Loucy (cell line): ENCODE measurements at regions not wholly inside any gene's neighbourhood (a gene's known extent, or its start where the extent isn't known, plus 50 kb on each side); places are given as distances from the start of the nearest gene placed in this dataset.

Experiments used
- H2AFZ ChIP-seq: fragments of 200-600 bp; sonication (generic); 2 replicates; pipeline ENCODE4 v1.6.0; 2016; ENCODE audit warnings: antibody characterized with exemption, mild to moderate bottlenecking, low read length, moderate library complexity
- H3F3A ChIP-seq: fragments of 200-600 bp; 2 replicates; pipeline ENCODE4 v1.6.0; 2016; ENCODE audit warnings: antibody characterized with exemption, low read depth, mild to moderate bottlenecking
- H3K27me3 ChIP-seq: fragments of 200-600 bp; sonication (generic); 2 replicates; pipeline ENCODE4 v1.6.1; 2014; ENCODE audit warnings: low read length, mild to moderate bottlenecking; ENCODE audit not compliant: insufficient read depth, poor library complexity, severe bottlenecking
- H3K36me3 ChIP-seq: fragments of 200-600 bp; sonication (generic); 2 replicates; pipeline ENCODE4 v1.6.1; 2016; ENCODE audit warnings: low read length; ENCODE audit not compliant: insufficient read depth
- H3K4me1 ChIP-seq: fragments of 200-600 bp; sonication (generic); 2 replicates; pipeline ENCODE4 v1.5.1; 2014; ENCODE audit warnings: low read length, mild to moderate bottlenecking; ENCODE audit not compliant: insufficient read depth, poor library complexity, severe bottlenecking
- H3K4me2 ChIP-seq: fragments of 200-600 bp; sonication (generic); 2 replicates; pipeline ENCODE4 v1.6.0; 2014; ENCODE audit warnings: antibody characterized with exemption, low read length, low read depth, mild to moderate bottlenecking; ENCODE audit not compliant: poor library complexity, severe bottlenecking
- H3K4me3 ChIP-seq: fragments of 200-600 bp; sonication (generic); 2 replicates; pipeline ENCODE4 v1.5.1; 2014; ENCODE audit warnings: low read length, mild to moderate bottlenecking, mixed read lengths; ENCODE audit not compliant: poor library complexity, severe bottlenecking
- H3K79me2 ChIP-seq: fragments of 200-600 bp; sonication (generic); 2 replicates; pipeline ENCODE4 v1.6.1; 2014; ENCODE audit warnings: low read length; ENCODE audit not compliant: insufficient read depth
- H3K9ac ChIP-seq: fragments of 200-600 bp; sonication (generic); 2 replicates; pipeline ENCODE4 v1.6.0; 2014; ENCODE audit warnings: mild to moderate bottlenecking, low read depth, low read length, moderate library complexity; ENCODE audit not compliant: poor library complexity, severe bottlenecking
- H3K9me2 ChIP-seq: fragments of 200-600 bp; sonication (generic); replicated peaks from 2 replicates; pipeline ENCODE4 v1.6.1; 2016; ENCODE audit warnings: low read depth, low read length, mixed read lengths
- H3K9me3 ChIP-seq: fragments of 200-600 bp; sonication (generic); 2 replicates; pipeline ENCODE4 v1.6.1; 2014; ENCODE audit warnings: mild to moderate bottlenecking, antibody characterized with exemption, low read length, low read depth; ENCODE audit not compliant: insufficient read depth
- H4K20me1 ChIP-seq: fragments of 200-600 bp; sonication (generic); 2 replicates; pipeline ENCODE4 v1.6.0; 2014; ENCODE audit warnings: antibody characterized with exemption, low read length, mild to moderate bottlenecking; ENCODE audit not compliant: insufficient read depth, poor library complexity, severe bottlenecking
- EZH2phosphoT487 ChIP-seq: fragments of 200-600 bp; IDR thresholded peaks from 2 replicates; pipeline ENCODE4 v1.6.1; 2018; ENCODE audit warnings: antibody characterized with exemption, mild to moderate bottlenecking, moderate library complexity, borderline replicate concordance
- TF ChIP-seq, protein P1 (sequence below): fragments of 200-600 bp; sonication (generic); conservative IDR thresholded peaks from 2 replicates; pipeline ENCODE4 v1.5.1; 2014; ENCODE audit warnings: mild to moderate bottlenecking, antibody characterized with exemption, low read length

GRCh38 chr6:1208876-1209275 is 103.0 kb upstream of the FOXQ1 start:
- Histone ChIP-seq H3K4me1 (no peaks in the 10 kb centered on the region), H3K27me3 (no peaks in the 10 kb centered on the region), H3K9ac (no peak overlapping the region), H3K4me2 (no peak overlapping the region), H3K9me3 (no peaks in the 10 kb centered on the region), H3F3A (no peaks in the 10 kb centered on the region), H3K79me2 (no peaks in the 10 kb centered on the region), H3K36me3 (no peaks in the 10 kb centered on the region), H4K20me1 (no peaks in the 10 kb centered on the region), H2AFZ (no peak overlapping the region), H3K4me3 (no peak overlapping the region), H3K9me2 (no peaks in the 10 kb centered on the region)
- TF ChIP-seq, protein P1, sequence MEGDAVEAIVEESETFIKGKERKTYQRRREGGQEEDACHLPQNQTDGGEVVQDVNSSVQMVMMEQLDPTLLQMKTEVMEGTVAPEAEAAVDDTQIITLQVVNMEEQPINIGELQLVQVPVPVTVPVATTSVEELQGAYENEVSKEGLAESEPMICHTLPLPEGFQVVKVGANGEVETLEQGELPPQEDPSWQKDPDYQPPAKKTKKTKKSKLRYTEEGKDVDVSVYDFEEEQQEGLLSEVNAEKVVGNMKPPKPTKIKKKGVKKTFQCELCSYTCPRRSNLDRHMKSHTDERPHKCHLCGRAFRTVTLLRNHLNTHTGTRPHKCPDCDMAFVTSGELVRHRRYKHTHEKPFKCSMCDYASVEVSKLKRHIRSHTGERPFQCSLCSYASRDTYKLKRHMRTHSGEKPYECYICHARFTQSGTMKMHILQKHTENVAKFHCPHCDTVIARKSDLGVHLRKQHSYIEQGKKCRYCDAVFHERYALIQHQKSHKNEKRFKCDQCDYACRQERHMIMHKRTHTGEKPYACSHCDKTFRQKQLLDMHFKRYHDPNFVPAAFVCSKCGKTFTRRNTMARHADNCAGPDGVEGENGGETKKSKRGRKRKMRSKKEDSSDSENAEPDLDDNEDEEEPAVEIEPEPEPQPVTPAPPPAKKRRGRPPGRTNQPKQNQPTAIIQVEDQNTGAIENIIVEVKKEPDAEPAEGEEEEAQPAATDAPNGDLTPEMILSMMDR = no peak
- no peak for TF ChIP-seq EZH2phosphoT487

GRCh38 chr6:1203546-1203945 is 108.4 kb upstream of the FOXQ1 start:
- Histone ChIP-seq H3K27me3 (no peaks in the 10 kb centered on the region), H3K4me1 (no peaks in the 10 kb centered on the region), H3K4me2 (no peak overlapping the region), H3K9me3 (no peaks in the 10 kb centered on the region), H3K4me3 (no peak overlapping the region), H3F3A (no peaks in the 10 kb centered on the region), H3K9me2 (no peaks in the 10 kb centered on the region), H2AFZ (no peak overlapping the region), H3K9ac (no peak overlapping the region), H4K20me1 (no peaks in the 10 kb centered on the region), H3K36me3 (no peaks in the 10 kb centered on the region), H3K79me2 (no peaks in the 10 kb centered on the region)
- TF ChIP-seq EZH2phosphoT487 = no peak
- TF ChIP-seq, protein P1 = no peak

- no peaks in the 10 kb centered on the region for H3K9me3 ChIP-seq
- no peak overlapping the region for H2AFZ ChIP-seq
- no peaks in the 10 kb centered on the region for H3K36me3 ChIP-seq
- H3K9me2 ChIP-seq = no peaks in the 10 kb centered on the region
- H3F3A ChIP-seq = no peaks in the 10 kb centered on the region
- TF ChIP-seq, protein P1 = no peak
- no peak for TF ChIP-seq EZH2phosphoT487
- no peaks in the 10 kb centered on the region for H3K79me2 ChIP-seq
- no peak overlapping the region for H3K9ac ChIP-seq
- no peaks in the 10 kb centered on the region for H3K27me3 ChIP-seq
- no peaks in the 10 kb centered on the region for H3K4me1 ChIP-seq
- no peak overlapping the region for H3K4me3 ChIP-seq
- no peak overlapping the region for H3K4me2 ChIP-seq
- H4K20me1 ChIP-seq = no peaks in the 10 kb centered on the region
Observed at GRCh38 chr6:1202201-1202600, 109.7 kb upstream of the FOXQ1 start.
